Neural cell (in vitro differentiated cells): ENCODE measurements at regions not wholly inside any gene's neighbourhood (a gene's known extent, or its start where the extent isn't known, plus 50 kb on each side); places are given as distances from the start of the nearest gene placed in this dataset.

ENCODE experiments used
- H2AFZ ChIP-seq: fragments of 200-600, 300-800 bp; sonication (generic), shearing (Covaris generic); 2 replicates; pipeline ENCODE4 v1.6.0; 2014; ENCODE audit warnings: low read depth, mild to moderate bottlenecking, antibody characterized with exemption, low read length, moderate library complexity
- H3F3A ChIP-seq: fragments of 200-600 bp; shearing (Covaris generic); 2 replicates; pipeline ENCODE4 v1.6.1; 2016; ENCODE audit warnings: mild to moderate bottlenecking, moderate library complexity, mixed read lengths, antibody characterized with exemption, low read length; ENCODE audit not compliant: insufficient read depth, poor library complexity, severe bottlenecking
- H3K27ac ChIP-seq: fragments of 200-600, 300-800 bp; sonication (generic), shearing (Covaris generic); 2 replicates; pipeline ENCODE4 v1.5.1; 2014; ENCODE audit warnings: mild to moderate bottlenecking, low read length, moderate library complexity
- H3K27me3 ChIP-seq: fragments of 300-800, 200-600 bp; sonication (generic), shearing (Covaris generic); 2 replicates; pipeline ENCODE4 v1.6.0; 2014; ENCODE audit warnings: mild to moderate bottlenecking, low read depth, low read length, moderate library complexity; ENCODE audit not compliant: insufficient read depth
- H3K36me3 ChIP-seq: fragments of 300-800, 200-600 bp; sonication (generic), shearing (Covaris generic); 2 replicates; pipeline ENCODE4 v1.5.1; 2014; ENCODE audit warnings: mild to moderate bottlenecking, antibody characterized with exemption, low read length, moderate library complexity; ENCODE audit not compliant: insufficient read depth
- H3K4me2 ChIP-seq: fragments of 300-800, 200-600 bp; sonication (generic), shearing (Covaris generic); 2 replicates; pipeline ENCODE4 v1.6.0; 2014; ENCODE audit warnings: mild to moderate bottlenecking, low read length
- H3K4me3 ChIP-seq: fragments of 300-800, 200-600 bp; sonication (generic), shearing (Covaris generic); 2 replicates; pipeline ENCODE4 v1.5.1; 2014; ENCODE audit warnings: mild to moderate bottlenecking, low read length, moderate library complexity
- H3K79me2 ChIP-seq: fragments of 200-600 bp; shearing (Covaris generic); replicated peaks from 2 replicates; pipeline ENCODE4 v1.6.0; 2014; ENCODE audit warnings: mild to moderate bottlenecking, low read length, moderate library complexity; ENCODE audit not compliant: insufficient read depth
- H3K9ac ChIP-seq: fragments of 300-800, 200-600 bp; sonication (generic), shearing (Covaris generic); 2 replicates; pipeline ENCODE4 v1.6.1; 2016; ENCODE audit warnings: mild to moderate bottlenecking, low read length, mixed read lengths
- H3K9me2 ChIP-seq: fragments of 200-600 bp; shearing (Covaris generic); 2 replicates; pipeline ENCODE4 v1.6.1; 2016; ENCODE audit warnings: mild to moderate bottlenecking, low read length, mixed read lengths; ENCODE audit not compliant: insufficient read depth
- H3K9me3 ChIP-seq: fragments of 200-600, 300-800 bp; sonication (generic), shearing (Covaris generic); 2 replicates; pipeline ENCODE4 v1.6.1; 2016; ENCODE audit warnings: mild to moderate bottlenecking, mixed run types, low read length, moderate library complexity, mixed read lengths
- H4K20me1 ChIP-seq: fragments of 200-600 bp; shearing (Covaris generic); 2 replicates; pipeline ENCODE4 v1.6.1; 2016; ENCODE audit warnings: mild to moderate bottlenecking, mixed run types; ENCODE audit not compliant: insufficient read depth
- CTCF ChIP-seq: fragments of 450-650 bp; IDR thresholded peaks from 2 replicates; pipeline ENCODE4 v1.5.1; 2014; ENCODE audit warnings: antibody characterized with exemption, mild to moderate bottlenecking, moderate library complexity; ENCODE audit not compliant: poor library complexity, severe bottlenecking
- EP300 ChIP-seq: fragments of 450-650 bp; conservative IDR thresholded peaks from 2 replicates; pipeline ENCODE4 v1.6.1; 2014; ENCODE audit warnings: antibody characterized with exemption, mild to moderate bottlenecking, moderate library complexity; ENCODE audit not compliant: poor library complexity, severe bottlenecking
- EZH2 ChIP-seq: fragments of 200-600, 300-800 bp; shearing (Covaris generic), sonication (generic); IDR thresholded peaks from 2 replicates; pipeline ENCODE4 v1.6.1; 2014; ENCODE audit warnings: antibody characterized with exemption, low read length, borderline replicate concordance, mild to moderate bottlenecking; ENCODE audit not compliant: insufficient read depth, poor library complexity, severe bottlenecking
- MXI1 ChIP-seq: fragments of 450-650 bp; conservative IDR thresholded peaks from 2 replicates; pipeline ENCODE4 v1.6.1; 2014; ENCODE audit warnings: antibody characterized with exemption, mild to moderate bottlenecking; ENCODE audit not compliant: poor library complexity, severe bottlenecking
- POLR2AphosphoS5 ChIP-seq: IDR thresholded peaks from 2 replicates; pipeline ENCODE4 v1.6.1; 2012
- RAD21 ChIP-seq: fragments of 450-650 bp; conservative IDR thresholded peaks from 2 replicates; pipeline ENCODE4 v1.6.1; 2014; ENCODE audit warnings: antibody characterized with exemption, mild to moderate bottlenecking, moderate library complexity
- REST ChIP-seq: IDR thresholded peaks from 2 replicates; pipeline ENCODE4 v1.6.1; 2012; ENCODE audit warnings: borderline replicate concordance
- SMC3 ChIP-seq: fragments of 450-650 bp; conservative IDR thresholded peaks from 2 replicates; pipeline ENCODE4 v1.6.1; 2014; ENCODE audit warnings: antibody characterized with exemption, mild to moderate bottlenecking, moderate library complexity; ENCODE audit not compliant: poor library complexity
- TAF1 ChIP-seq: IDR thresholded peaks from 2 replicates; pipeline ENCODE4 v1.6.1; 2012; ENCODE audit warnings: low read depth

- Histone ChIP-seq H3K9me2 (no peaks in the 10 kb centered on the region), H4K20me1 (no peaks in the 10 kb centered on the region), H3K9ac (no peak overlapping the region), H2AFZ (no peak overlapping the region), H3F3A (no peaks in the 10 kb centered on the region), H3K27ac (no peak overlapping the region), H3K36me3 (no peaks in the 10 kb centered on the region), H3K4me2 (no peak overlapping the region), H3K79me2 (no peaks in the 10 kb centered on the region), H3K9me3 (no peaks in the 10 kb centered on the region), H3K4me3 (no peak overlapping the region), H3K27me3 (no peaks in the 10 kb centered on the region)
- TF ChIP-seq EP300 (no peak), CTCF (no peak), EZH2 (no peak), POLR2AphosphoS5 (no peak), REST (no peak), RAD21 (no peak), SMC3 (no peak), MXI1 (no peak), TAF1 (no peak)
Observed at GRCh38 chr2:228673876-228674554, 492.5 kb upstream of the SPHKAP start.

- H3K79me2 ChIP-seq, result no peaks in the 10 kb centered on the region
- H3K9me3 ChIP-seq, result no peaks in the 10 kb centered on the region
- no peak overlapping the region for H3K4me3 ChIP-seq
- no peaks in the 10 kb centered on the region for H3K36me3 ChIP-seq
- no peaks in the 10 kb centered on the region for H4K20me1 ChIP-seq
- H3K27me3 ChIP-seq, result no peaks in the 10 kb centered on the region
- no peak overlapping the region for H3K4me2 ChIP-seq
- no peaks in the 10 kb centered on the region for H3F3A ChIP-seq
- no peak overlapping the region for H3K9ac ChIP-seq
- H3K9me2 ChIP-seq, result no peaks in the 10 kb centered on the region
- H2AFZ ChIP-seq, result no peak overlapping the region
- H3K27ac ChIP-seq, result no peak overlapping the region
- no peak for TF ChIP-seq REST
- TF ChIP-seq SMC3, result no peak
- no peak for TF ChIP-seq MXI1
- TF ChIP-seq TAF1, result no peak
- no peak for TF ChIP-seq EZH2
- TF ChIP-seq CTCF, result no peak
- no peak for TF ChIP-seq POLR2AphosphoS5
- TF ChIP-seq RAD21, result no peak
- TF ChIP-seq EP300, result no peak
Observed at GRCh38 chr2:228669690-228670089, 488.2 kb upstream of the SPHKAP start.
